ENCODE measurements at regions not wholly inside any gene's neighbourhood (a gene's known extent, or its start where the extent isn't known, plus 50 kb on each side); places are given as distances from the start of the nearest gene placed in this dataset.

DNA sequence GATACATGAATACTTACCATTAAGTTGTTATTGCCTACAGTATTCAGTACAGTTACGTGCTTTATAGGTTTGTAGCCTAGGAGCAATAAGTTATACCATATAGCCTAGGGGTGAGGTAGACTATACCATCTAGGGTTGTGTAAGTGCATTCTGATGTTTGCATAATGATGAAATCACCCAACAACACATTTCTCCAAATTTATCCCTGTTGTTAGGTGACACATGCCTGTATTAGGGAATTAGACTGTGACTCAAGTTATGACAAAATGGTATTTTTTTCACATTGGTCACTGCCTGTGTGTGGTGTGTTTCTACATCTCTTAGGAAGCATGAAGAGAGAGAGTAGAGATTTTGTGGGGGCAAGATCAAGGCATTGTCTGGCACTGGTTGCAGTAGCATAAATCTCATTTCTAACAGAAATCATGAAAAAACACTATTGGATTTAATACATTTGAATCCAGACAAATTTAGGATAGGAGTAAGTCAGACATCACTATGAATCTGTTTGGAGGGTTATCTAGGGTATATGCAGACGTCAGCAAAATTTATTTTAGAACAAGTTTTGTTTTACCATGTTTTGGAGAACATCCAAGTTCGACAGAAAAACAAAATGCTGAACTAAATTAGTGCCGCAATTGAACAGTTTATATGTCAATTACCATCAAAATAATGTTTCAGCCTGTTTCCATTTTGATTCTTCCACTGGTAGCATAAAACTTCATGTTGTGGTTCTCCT, 332.1 kb downstream of the LMO7 start:
- H2AFZ ChIP-seq (ENCODE audit: low read depth, low read length): no peak overlapping the region
- no peaks in the 10 kb centered on the region for H3K9me3 ChIP-seq (ENCODE audit: insufficient read depth, low read length)
- no peak overlapping the region for H3K9ac ChIP-seq (ENCODE audit: low read length)
- H3K4me3 ChIP-seq (ENCODE audit: low read length): no peak overlapping the region
- H3K79me2 ChIP-seq (ENCODE audit: low read length): no peaks in the 10 kb centered on the region
- peaks cover 3% of the 10 kb centered on the region for H3K4me1 ChIP-seq (ENCODE audit: low read length)
- no peaks in the 10 kb centered on the region for H3K27me3 ChIP-seq (ENCODE audit: low read depth, low read length)
- TF ChIP-seq, protein P1, sequence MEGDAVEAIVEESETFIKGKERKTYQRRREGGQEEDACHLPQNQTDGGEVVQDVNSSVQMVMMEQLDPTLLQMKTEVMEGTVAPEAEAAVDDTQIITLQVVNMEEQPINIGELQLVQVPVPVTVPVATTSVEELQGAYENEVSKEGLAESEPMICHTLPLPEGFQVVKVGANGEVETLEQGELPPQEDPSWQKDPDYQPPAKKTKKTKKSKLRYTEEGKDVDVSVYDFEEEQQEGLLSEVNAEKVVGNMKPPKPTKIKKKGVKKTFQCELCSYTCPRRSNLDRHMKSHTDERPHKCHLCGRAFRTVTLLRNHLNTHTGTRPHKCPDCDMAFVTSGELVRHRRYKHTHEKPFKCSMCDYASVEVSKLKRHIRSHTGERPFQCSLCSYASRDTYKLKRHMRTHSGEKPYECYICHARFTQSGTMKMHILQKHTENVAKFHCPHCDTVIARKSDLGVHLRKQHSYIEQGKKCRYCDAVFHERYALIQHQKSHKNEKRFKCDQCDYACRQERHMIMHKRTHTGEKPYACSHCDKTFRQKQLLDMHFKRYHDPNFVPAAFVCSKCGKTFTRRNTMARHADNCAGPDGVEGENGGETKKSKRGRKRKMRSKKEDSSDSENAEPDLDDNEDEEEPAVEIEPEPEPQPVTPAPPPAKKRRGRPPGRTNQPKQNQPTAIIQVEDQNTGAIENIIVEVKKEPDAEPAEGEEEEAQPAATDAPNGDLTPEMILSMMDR (IDR thresholded peaks at IDR 0.05; ENCODE audit: low read depth, low read length): no peak
- TF ChIP-seq EZH2phosphoT487 (IDR thresholded peaks at IDR 0.05; ENCODE audit: low read depth): no peak
- no peaks in the 10 kb centered on the region for H4K20me1 ChIP-seq (ENCODE audit: insufficient read depth, low read length)
- H3K27ac ChIP-seq (ENCODE audit: low read length): no peak overlapping the region
- no peak overlapping the region for H3K4me2 ChIP-seq (ENCODE audit: low read length)
- no peaks in the 10 kb centered on the region for H3K36me3 ChIP-seq (replicated peaks; ENCODE audit: low read depth, low read length)

DNA sequence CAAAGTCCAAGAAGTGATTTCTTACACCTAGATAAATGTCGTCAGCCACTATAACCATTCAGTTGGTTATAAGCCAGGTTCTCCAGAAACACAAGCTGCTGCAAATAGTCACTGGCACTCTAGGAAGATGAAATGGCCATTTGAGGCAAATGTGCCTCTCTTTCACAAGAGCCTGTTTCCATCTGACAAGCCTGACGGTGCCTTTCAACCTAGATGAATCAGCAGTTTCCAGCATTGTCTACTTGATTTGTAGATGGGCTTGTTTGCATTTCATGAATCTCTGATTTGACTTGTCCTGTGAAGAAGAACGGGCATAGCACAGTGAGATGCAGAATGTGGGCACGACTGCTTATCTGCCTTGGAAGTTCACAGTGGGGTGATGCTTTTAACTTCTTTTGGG, 327.2 kb downstream of the LMO7 start:
- no peaks in the 10 kb centered on the region for H3K36me3 ChIP-seq (replicated peaks; ENCODE audit: low read depth, low read length)
- H2AFZ ChIP-seq (ENCODE audit: low read depth, low read length): no peak overlapping the region
- H3K4me2 ChIP-seq (ENCODE audit: low read length): no peak overlapping the region
- TF ChIP-seq, protein P1 (IDR thresholded peaks at IDR 0.05; ENCODE audit: low read depth, low read length): no peak
- no peak for TF ChIP-seq EZH2phosphoT487 (IDR thresholded peaks at IDR 0.05; ENCODE audit: low read depth)
- H3K27me3 ChIP-seq (ENCODE audit: low read depth, low read length): peaks cover 11% of the 10 kb centered on the region
- no peak overlapping the region for H3K27ac ChIP-seq (ENCODE audit: low read length)
- no peaks in the 10 kb centered on the region for H3K9me3 ChIP-seq (ENCODE audit: insufficient read depth, low read length)
- H3K4me1 ChIP-seq (ENCODE audit: low read length): peaks cover 33% of the 10 kb centered on the region
- H3K4me3 ChIP-seq (ENCODE audit: low read length): no peak overlapping the region
- no peaks in the 10 kb centered on the region for H3K79me2 ChIP-seq (ENCODE audit: low read length)
- H3K9ac ChIP-seq (ENCODE audit: low read length): no peak overlapping the region
- H4K20me1 ChIP-seq (ENCODE audit: insufficient read depth, low read length): no peaks in the 10 kb centered on the region

DNA sequence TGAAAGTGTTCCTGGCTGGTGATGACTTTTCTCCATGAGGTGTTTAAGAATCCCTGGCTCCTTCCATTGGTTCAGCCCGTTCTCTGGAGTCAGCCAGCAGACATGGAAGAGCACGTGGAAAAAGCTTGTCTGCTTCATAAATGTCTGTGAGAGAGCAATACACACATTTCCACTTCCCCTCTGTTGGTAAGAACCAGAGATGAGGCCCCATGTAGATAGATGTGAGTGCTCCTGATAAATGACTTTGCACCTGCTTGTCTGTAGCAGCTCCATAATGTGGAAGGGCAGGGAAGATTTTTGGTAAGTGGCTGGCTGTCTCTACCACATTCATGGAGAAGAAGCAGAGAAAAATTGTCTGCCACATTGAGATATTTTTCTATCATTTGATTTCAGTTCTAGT, 325.8 kb downstream of the LMO7 start:
- no peaks in the 10 kb centered on the region for H3K79me2 ChIP-seq (ENCODE audit: low read length)
- no peak overlapping the region for H3K27ac ChIP-seq (ENCODE audit: low read length)
- H3K9me3 ChIP-seq (ENCODE audit: insufficient read depth, low read length): no peaks in the 10 kb centered on the region
- TF ChIP-seq EZH2phosphoT487 (IDR thresholded peaks at IDR 0.05; ENCODE audit: low read depth): no peak
- TF ChIP-seq, protein P1 (IDR thresholded peaks at IDR 0.05; ENCODE audit: low read depth, low read length): no peak
- no peaks in the 10 kb centered on the region for H3K36me3 ChIP-seq (replicated peaks; ENCODE audit: low read depth, low read length)
- H3K4me1 ChIP-seq (ENCODE audit: low read length): peaks cover 33% of the 10 kb centered on the region
- H4K20me1 ChIP-seq (ENCODE audit: insufficient read depth, low read length): no peaks in the 10 kb centered on the region
- H2AFZ ChIP-seq (ENCODE audit: low read depth, low read length): no peak overlapping the region
- H3K4me3 ChIP-seq (ENCODE audit: low read length): no peak overlapping the region
- H3K27me3 ChIP-seq (ENCODE audit: low read depth, low read length): peaks cover 11% of the 10 kb centered on the region
- peak overlapping the region; percentile 50 for H3K4me2 ChIP-seq (ENCODE audit: low read length)
- H3K9ac ChIP-seq (ENCODE audit: low read length): no peak overlapping the region

DNA sequence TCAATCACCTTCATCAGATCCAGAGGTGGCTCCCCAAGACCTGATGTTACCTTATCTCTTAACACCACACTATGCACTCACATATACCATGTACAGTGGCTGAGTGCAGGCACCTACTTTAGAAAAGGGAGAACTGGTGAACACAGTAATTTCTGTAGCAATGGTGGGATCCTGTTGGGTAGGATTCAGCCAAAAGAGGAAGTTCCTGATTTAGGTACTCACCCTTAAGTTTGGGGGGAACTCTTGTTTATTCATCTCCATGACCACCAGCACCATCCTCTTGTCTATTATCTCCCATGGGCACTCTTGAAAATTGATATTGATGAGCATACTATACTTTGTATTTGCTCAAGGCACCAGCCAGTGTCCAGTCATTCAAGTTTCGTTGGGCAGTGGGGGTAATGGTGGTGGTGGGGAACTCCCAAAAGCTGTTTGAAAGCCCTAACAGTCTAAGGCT, 324.4 kb downstream of the LMO7 start:
- H3K4me3 ChIP-seq (ENCODE audit: low read length): peak overlapping the region; percentile 23
- peak overlapping the region; percentile 70 for H3K4me2 ChIP-seq (ENCODE audit: low read length)
- H3K27ac ChIP-seq (ENCODE audit: low read length): peak overlapping the region; percentile 20; the same call in 1 of the 2 replicates
- TF ChIP-seq EZH2phosphoT487 (IDR thresholded peaks at IDR 0.05; ENCODE audit: low read depth): no peak
- TF ChIP-seq, protein P1 (IDR thresholded peaks at IDR 0.05; ENCODE audit: low read depth, low read length): no peak
- no peaks in the 10 kb centered on the region for H3K9me3 ChIP-seq (ENCODE audit: insufficient read depth, low read length)
- peaks cover 11% of the 10 kb centered on the region for H3K27me3 ChIP-seq (ENCODE audit: low read depth, low read length)
- no peaks in the 10 kb centered on the region for H3K79me2 ChIP-seq (ENCODE audit: low read length)
- no peak overlapping the region for H2AFZ ChIP-seq (ENCODE audit: low read depth, low read length)
- H3K4me1 ChIP-seq (ENCODE audit: low read length): peaks cover 33% of the 10 kb centered on the region
- H3K36me3 ChIP-seq (replicated peaks; ENCODE audit: low read depth, low read length): no peaks in the 10 kb centered on the region
- H4K20me1 ChIP-seq (ENCODE audit: insufficient read depth, low read length): no peaks in the 10 kb centered on the region
- no peak overlapping the region for H3K9ac ChIP-seq (ENCODE audit: low read length)
